B cell (primary cell): ENCODE measurements at regions not wholly inside any gene's neighbourhood (a gene's known extent, or its start where the extent isn't known, plus 50 kb on each side); places are given as distances from the start of the nearest gene placed in this dataset.

Source experiments
- ATAC-seq: fragments of 200-7000 bp; cut with Tn5 transposase; one replicate; pipeline ENCODE4 v1.10.0; 2021; ENCODE audit warnings: low read depth, mild to moderate bottlenecking, moderate number of reproducible peaks, moderate library complexity
- CTCF ChIA-PET: fragments of 350-600 bp; sonication (Branson Sonifier 250); formaldehyde crosslinking; loops from one replicate; lab custom pipeline; 2021; ENCODE audit warnings: antibody characterized with exemption, inconsistent platforms; lab: Charles Lee
- POLR2A ChIA-PET: fragments of 350-600 bp; sonication (Branson Sonifier 250); formaldehyde crosslinking; loops from one replicate; lab custom pipeline; 2021; ENCODE audit warnings: antibody characterized with exemption; lab: Charles Lee
- DNase-seq: peaks from one replicate; pipeline ENCODE4 v3.0.0; 2013
- H2AFZ ChIP-seq: 2 replicates; pipeline ENCODE4 v1.6.1; 2012; ENCODE audit warnings: mild to moderate bottlenecking, low read depth, low read length; ENCODE audit not compliant: insufficient read depth, poor library complexity, severe bottlenecking
- H3K27ac ChIP-seq, 2 donors: 1 replicate in 1 of 2; 2 replicates in 1 of 2; pipeline ENCODE4 v1.5.1; 2012 to 2013; ENCODE audit warnings: low read length in 2 of 2, mild to moderate bottlenecking in 2 of 2, moderate library complexity in 1 of 2
- H3K27me3 ChIP-seq, 4 experiments: fragments of 200-600 bp in 1 of 4; sonication (generic) in 1 of 4; replicated peaks in 1 of 4; 1 replicate in 2 of 4; 2 replicates in 2 of 4; pipeline versions ENCODE4 v1.6.1 to v1.7.0; 2013 to 2016; ENCODE audit warnings: low read length in 3 of 4, mild to moderate bottlenecking in 2 of 4, mixed read lengths in 1 of 4, moderate library complexity in 1 of 4; ENCODE audit not compliant: insufficient read depth in 4 of 4, control insufficient read depth in 3 of 4; ENCODE audit errors: control extremely low read depth in 1 of 4
- H3K36me3 ChIP-seq, 2 experiments: replicated peaks in 1 of 2; 1 replicate in 1 of 2; 2 replicates in 1 of 2; pipeline versions ENCODE4 v1.6.1 to v1.7.1; 2013; ENCODE audit warnings: low read length in 1 of 2; ENCODE audit not compliant: insufficient read depth in 2 of 2, control insufficient read depth in 1 of 2; ENCODE audit errors: control extremely low read depth in 1 of 2, extremely low read depth in 1 of 2
- H3K4me1 ChIP-seq, 2 donors: fragments of 200-600 bp in 1 of 2; sonication (generic) in 1 of 2; 1 replicate in 1 of 2; 2 replicates in 1 of 2; pipeline versions ENCODE4 v1.5.1 to v1.6.1; 2013 to 2017; ENCODE audit warnings: low read length in 2 of 2; ENCODE audit not compliant: control insufficient read depth in 2 of 2, insufficient read depth in 2 of 2
- H3K4me2 ChIP-seq: replicated peaks from 2 replicates; pipeline ENCODE3; 2012; ENCODE audit warnings: mild to moderate bottlenecking, low read depth, low read length; ENCODE audit not compliant: poor library complexity, severe bottlenecking
- H3K4me3 ChIP-seq, 5 experiments: fragments of 200-600 bp in 1 of 5; sonication (generic) in 1 of 5; 1 replicate in 3 of 5; 2 replicates in 2 of 5; pipeline versions ENCODE4 v1.5.1 to v1.7.0; 2011 to 2016; ENCODE audit warnings: low read length in 4 of 5, mild to moderate bottlenecking in 4 of 5, low read depth in 2 of 5, control low read depth in 1 of 5, moderate library complexity in 1 of 5; ENCODE audit not compliant: insufficient read depth in 1 of 5; ENCODE audit errors: control extremely low read depth in 1 of 5, extremely low read depth in 1 of 5
- H3K79me2 ChIP-seq: fragments of 200-600 bp; sonication (generic); one replicate; pipeline ENCODE4 v1.6.0; 2016; ENCODE audit warnings: low read length; ENCODE audit not compliant: control insufficient read depth, insufficient read depth
- H3K9ac ChIP-seq: fragments of 200-600 bp; sonication (generic); 2 replicates; pipeline ENCODE4 v1.6.1; 2017; ENCODE audit warnings: mild to moderate bottlenecking, low read length, moderate library complexity
- H3K9me3 ChIP-seq, 3 donors: one replicate each; pipeline versions ENCODE4 v1.6.1 to v1.7.1; 2013; ENCODE audit warnings: low read length in 2 of 3; ENCODE audit not compliant: control insufficient read depth in 2 of 3, insufficient read depth in 1 of 3; ENCODE audit errors: control extremely low read depth in 1 of 3
- H4K20me1 ChIP-seq: 2 replicates; pipeline ENCODE4 v1.6.0; 2012; ENCODE audit warnings: mild to moderate bottlenecking, low read length; ENCODE audit not compliant: insufficient read depth, control insufficient read depth, poor library complexity, severe bottlenecking
- H3K27ac Mint-ChIP-seq: one replicate; pipeline ENCODE4 v1.8.0; 2021; ENCODE audit warnings: mixed read lengths
- H3K27me3 Mint-ChIP-seq: one replicate; pipeline ENCODE4 v1.8.0; 2021; ENCODE audit warnings: mixed read lengths
- H3K4me1 Mint-ChIP-seq: one replicate; pipeline ENCODE4 v1.8.0; 2021; ENCODE audit warnings: mixed read lengths
- H3K4me3 Mint-ChIP-seq: one replicate; pipeline ENCODE4 v1.8.0; 2021; ENCODE audit warnings: mixed read lengths
- H3K9me3 Mint-ChIP-seq: one replicate; pipeline ENCODE4 v1.8.0; 2022; ENCODE audit warnings: mixed read lengths; ENCODE audit not compliant: insufficient read depth
- CTCF ChIP-seq: fragments of 200-600 bp; IDR thresholded peaks from one replicate; pipeline ENCODE4 v1.8.0; 2022; ENCODE audit warnings: antibody characterized with exemption, mild to moderate bottlenecking
- EZH2 ChIP-seq: IDR thresholded peaks from 2 replicates; pipeline ENCODE4 v1.6.1; 2012; ENCODE audit warnings: borderline replicate concordance, low read depth, mild to moderate bottlenecking, moderate library complexity, low read length; ENCODE audit not compliant: insufficient read depth, poor library complexity, severe bottlenecking
- WGBS: methylation state at CpG from one replicate; pipeline ENCODE4 v1.1.5; 2013; ENCODE audit warnings: missing lambda C conversion rate; ENCODE audit not compliant: insufficient coverage; 5-methylcytosine and 5-hydroxymethylcytosine counted together
- intact Hi-C: fragments of 100-400 bp; cut with micrococcal nuclease; formaldehyde crosslinking; loops from one replicate; pipeline ENCODE4 v1.10.0; 2022

- Histone ChIP-seq H3K4me2 (no peak overlapping the region), H3K27me3 (no peaks in the 10 kb centered on the region), H2AFZ (no peak overlapping the region), H3K79me2 (no peaks in the 10 kb centered on the region), H3K27ac (no peak overlapping the region), H4K20me1 (no peaks in the 10 kb centered on the region), H3K9me3 (no peaks in the 10 kb centered on the region), H3K36me3 (no peaks in the 10 kb centered on the region), H3K9ac (no peak overlapping the region), H3K4me3 (no peak overlapping the region), H3K4me1 (peaks cover 0 to under 1% of the 10 kb centered on the region in 2 donors)
- Mint-ChIP-seq H3K4me1 (peaks cover 10% of the 10 kb centered on the region), H3K27ac (no peak overlapping the region), H3K4me3 (no peak overlapping the region), H3K27me3 (no peaks in the 10 kb centered on the region), H3K9me3 (no peaks in the 10 kb centered on the region)
- no peak for DNase-seq
- intact Hi-C loops: no loop called here
- 100% methylated on average over 2 of the region's 3 CpGs for WGBS
- ATAC-seq: no peak
- TF ChIP-seq CTCF (no peak), EZH2 (no peak)
- ChIA-PET POLR2A (no interaction called here), CTCF (interaction anchor here (0.9 to 2.6 kb wide), 4 partner anchors 72 to 169 kb away, joined by 6 to 7 read pairs (median 7); no protein-coding TSS in a partner anchor)
These were observed 76.0 kb downstream of the TENT5C start for GRCh38 chr1:117681901-117682250.

- no peaks in the 10 kb centered on the region for H3K4me1 ChIP-seq
- H3K79me2 ChIP-seq: no peaks in the 10 kb centered on the region
- no peak overlapping the region for H3K4me2 ChIP-seq
- CTCF ChIA-PET: interaction anchor here (0.7 to 2.6 kb wide), 7 partner anchors 46 to 169 kb away, joined by 3 to 7 read pairs (median 6); no protein-coding TSS in a partner anchor
- POLR2A ChIA-PET: no interaction called here
- intact Hi-C loops: no loop called here
- no peaks in the 10 kb centered on the region for H4K20me1 ChIP-seq
- no peaks in the 10 kb centered on the region for H3K36me3 ChIP-seq
- TF ChIP-seq CTCF: no peak
- no peak for TF ChIP-seq EZH2
- 90% methylated on average over 4 of the region's 4 CpGs for WGBS
- Mint-ChIP-seq H3K4me1 (peaks cover 8% of the 10 kb centered on the region), H3K9me3 (no peaks in the 10 kb centered on the region), H3K4me3 (no peak overlapping the region), H3K27me3 (no peaks in the 10 kb centered on the region), H3K27ac (no peak overlapping the region)
- no peak overlapping the region for H3K27ac ChIP-seq
- H3K9ac ChIP-seq: no peak overlapping the region
- no peak for DNase-seq
- no peak for ATAC-seq
- H3K27me3 ChIP-seq: peaks cover 0 to 1% (median 0%) of the 10 kb centered on the region in 4 experiments
- no peak overlapping the region for H3K4me3 ChIP-seq
- H3K9me3 ChIP-seq: no peaks in the 10 kb centered on the region
- no peak overlapping the region for H2AFZ ChIP-seq
These were observed 76.5 kb downstream of the TENT5C start for GRCh38 chr1:117682372-117682771.
